ENCODE measurements at regions not wholly inside any gene's neighbourhood (a gene's known extent, or its start where the extent isn't known, plus 50 kb on each side); places are given as distances from the start of the nearest gene placed in this dataset.
"Not testable (repeated sequence)": the region's sequence is repeated elsewhere in the genome, so short reads cannot be mapped to it uniquely, and the experiment has no call there.

DNA sequence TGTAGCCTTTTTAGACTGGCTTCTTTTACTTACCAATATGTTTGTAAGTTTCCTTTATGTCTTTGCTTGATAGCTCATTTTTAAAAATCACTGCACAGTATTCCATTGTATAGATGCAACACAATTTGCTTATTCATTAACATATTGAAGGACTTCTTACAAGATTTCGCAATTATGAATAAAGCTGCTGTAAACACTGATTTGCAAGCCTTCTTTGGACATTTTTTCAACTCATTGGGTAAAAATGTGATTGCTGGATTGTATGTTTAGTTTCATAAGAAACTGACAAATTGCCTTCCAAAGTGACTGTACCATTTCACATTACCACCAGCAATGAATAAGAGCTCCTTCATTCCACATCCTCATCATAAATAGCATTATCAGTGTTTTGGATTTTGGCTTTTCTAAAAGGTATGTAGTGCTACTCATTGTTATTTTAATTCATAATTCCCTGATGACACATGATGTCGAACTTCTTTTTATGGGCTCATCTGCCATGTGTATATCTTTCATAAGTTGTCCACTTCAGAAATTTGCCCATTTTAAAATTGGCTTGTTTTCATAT, 80.7 kb downstream of the TFAP2B start:
- no peak for DNase-seq

- DNase-seq = no peak
Observed at GRCh38 chr6:50902260-50902659, 83.6 kb downstream of the TFAP2B start.

DNA sequence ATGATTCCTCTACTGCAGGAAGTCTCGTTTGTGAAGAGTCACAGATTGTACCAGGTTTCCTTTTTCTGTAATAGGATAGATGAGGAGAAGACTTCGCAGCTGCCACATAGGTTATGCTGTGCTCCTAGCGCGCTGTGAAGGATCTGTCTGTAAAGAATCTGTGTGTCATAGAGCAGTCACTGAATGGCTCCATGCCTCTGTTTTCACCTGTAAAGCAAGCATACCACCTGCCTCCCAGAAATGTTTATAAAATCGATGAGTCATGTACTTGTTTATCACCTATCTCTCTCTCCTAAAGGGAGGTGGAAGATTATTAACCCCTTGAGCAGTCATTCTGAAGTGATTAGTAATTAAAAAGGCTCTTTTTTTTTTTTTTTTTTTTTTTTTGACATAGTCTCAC, 86.6 kb downstream of the TFAP2B start:
- no peak for DNase-seq

DNA sequence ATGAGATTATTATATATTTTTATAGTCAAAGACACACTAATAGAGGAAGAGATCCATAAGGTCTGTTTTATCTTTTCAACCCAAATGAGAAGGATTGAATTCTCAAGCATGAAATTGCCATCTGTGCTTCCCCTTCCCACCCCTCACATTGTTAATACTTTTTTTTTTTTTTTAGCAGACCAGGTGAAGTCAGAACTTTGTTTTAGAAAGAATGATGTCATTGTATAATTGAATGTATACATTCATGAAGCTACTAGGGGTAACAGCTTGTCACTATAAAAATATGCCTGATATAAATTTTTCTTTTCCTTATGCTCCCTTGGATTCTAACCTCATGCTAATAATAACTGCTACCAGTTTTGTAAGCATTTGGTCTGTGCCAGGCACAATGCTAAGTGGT, 88.9 kb downstream of the TFAP2B start:
- no peak for DNase-seq

DNA sequence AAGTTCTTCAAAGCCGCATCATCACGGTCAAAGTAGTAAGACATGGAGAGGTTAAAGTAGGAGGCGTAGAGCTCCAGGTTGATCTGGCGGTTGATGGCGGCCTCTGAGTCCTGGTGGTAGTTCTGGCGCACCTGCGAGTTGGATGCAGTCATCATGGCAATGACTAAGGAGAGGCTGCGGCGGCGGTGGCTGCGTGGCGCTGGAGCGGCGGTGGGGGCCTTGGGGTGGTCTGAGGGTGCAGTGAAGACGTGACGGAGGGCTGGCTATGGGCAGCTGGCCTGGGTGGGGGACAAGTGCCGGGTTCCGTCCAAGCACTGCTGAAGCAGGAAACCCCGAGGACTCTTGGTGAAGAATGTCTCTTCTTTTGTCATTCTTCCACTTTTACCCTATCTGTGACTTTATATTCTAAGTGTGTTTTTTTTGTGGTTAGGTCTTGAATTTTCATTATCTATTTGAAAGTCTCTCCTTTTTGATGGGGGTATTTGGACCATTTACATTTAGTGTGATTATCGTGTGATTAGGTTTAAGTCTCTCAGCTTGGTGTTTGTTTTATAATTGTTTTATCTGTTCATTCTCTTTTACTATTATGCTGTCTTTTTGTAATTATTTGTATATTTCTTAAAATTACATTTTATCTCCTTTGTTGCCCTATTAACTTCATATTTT, 94.6 kb downstream of the TFAP2B start:
- DNase-seq = no peak

DNA sequence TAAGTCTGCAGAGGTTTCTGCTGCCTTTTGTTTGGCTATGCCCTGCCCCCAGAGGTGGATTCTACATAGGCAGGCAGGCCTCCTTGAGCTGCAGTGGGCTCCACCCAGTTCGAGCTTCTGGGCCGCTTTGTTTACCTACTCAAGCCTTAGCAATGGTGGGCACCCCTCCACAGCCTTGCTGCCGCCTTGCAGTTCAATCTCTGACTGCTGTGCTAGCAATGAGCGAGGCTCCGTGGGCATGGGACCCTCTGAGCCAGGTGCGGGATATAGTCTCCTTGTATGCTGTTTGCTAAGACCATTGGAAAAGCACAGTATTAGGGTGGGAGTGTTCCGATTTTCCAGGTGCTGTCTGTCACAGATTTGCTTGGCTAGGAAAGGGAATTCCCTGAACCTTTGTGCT, 102.7 kb downstream of the TFAP2B start:
- not testable (repeated sequence) for DNase-seq

DNA sequence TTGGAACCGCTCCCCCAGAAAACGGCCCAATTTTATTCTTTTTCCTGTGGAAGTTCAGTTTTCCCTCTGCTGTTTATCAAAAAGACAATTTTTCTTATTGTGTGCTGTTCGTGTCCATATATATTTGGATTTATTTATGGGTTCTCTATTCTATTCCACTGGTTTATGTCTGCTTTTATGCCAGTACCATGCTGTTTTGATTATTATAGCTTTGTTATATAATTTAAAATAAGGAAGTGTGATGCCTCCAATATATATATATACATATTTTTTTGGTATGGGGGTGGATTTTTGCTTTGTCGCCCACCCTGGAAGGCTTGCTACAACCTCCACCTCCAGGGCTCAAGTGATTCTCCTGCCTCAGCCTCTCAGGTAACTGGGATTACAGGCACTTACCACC, 103.3 kb downstream of the TFAP2B start:
- DNase-seq = no peak

GRCh38 chr6:50922579-50923525, 104.2 kb downstream of the TFAP2B start:
- DNase-seq = no peak

- DNase-seq = no peak
Observed at GRCh38 chr6:50924758-50925157, 106.1 kb downstream of the TFAP2B start.

- no peak for DNase-seq
Observed at GRCh38 chr6:50925548-50925947, 106.9 kb downstream of the TFAP2B start.

DNA sequence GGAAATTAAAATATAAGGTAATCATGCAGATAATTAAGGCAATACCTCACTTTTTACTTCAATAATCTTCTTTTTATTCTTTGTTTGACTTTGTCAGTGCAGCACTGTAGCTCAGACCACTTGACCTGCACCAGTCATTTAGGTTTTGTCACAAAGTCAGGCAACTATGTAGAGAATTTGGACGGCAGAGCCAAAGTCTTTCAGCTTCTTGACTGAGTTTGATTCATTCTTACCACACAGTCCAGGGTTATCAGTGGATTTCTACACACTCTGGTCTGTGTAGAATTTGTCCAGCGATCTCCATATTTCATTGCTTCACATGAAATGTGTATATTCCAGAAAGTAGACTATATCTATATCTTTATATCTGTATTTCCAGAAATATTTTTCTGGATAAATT, 107.3 kb downstream of the TFAP2B start:
- no peak for DNase-seq

DNA sequence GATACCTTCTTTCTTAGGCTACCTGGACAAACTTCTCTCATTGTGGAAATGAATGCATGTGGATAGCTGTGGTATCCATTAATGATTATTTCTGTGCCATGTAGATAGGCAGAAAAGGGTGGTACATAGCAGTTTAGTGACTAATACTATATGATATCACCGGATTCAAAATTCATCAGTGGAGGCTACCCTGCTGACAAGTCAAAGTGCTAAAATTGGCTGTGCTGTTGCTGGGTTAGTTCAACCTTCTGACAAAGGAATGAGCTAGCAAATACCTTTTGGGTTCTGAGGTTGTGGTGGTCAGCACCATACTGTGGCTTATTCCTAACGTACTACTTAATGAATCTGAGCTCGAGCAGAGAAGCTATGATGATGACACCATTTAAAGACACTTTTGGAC, 109.1 kb downstream of the TFAP2B start:
- DNase-seq = no peak

- no peak for DNase-seq
Observed at GRCh38 chr6:50929323-50929722, 110.7 kb downstream of the TFAP2B start.

GRCh38 chr6:50935442-50935841, 116.8 kb downstream of the TFAP2B start:
- DNase-seq = no peak

GRCh38 chr6:50936277-50936681, 117.6 kb downstream of the TFAP2B start:
- DNase-seq = no peak

DNA sequence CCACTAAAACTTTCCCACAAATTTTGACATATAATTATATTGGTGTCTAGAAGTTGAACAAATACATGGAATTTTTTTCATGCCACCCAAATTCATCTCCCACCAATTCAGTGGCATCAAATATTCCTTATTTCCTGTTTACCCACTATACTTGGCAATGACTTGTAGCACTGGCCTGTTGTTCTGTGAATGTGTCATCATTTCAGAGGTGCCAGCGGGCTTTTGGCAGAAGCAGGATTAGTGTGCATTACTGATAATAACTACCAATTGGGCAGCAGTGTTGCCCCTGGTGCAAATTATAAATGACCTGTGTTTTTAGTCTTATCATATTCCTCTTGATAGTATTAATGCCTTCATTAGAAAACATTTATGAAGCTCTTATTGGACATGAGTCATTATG, 121.3 kb downstream of the TFAP2B start:
- DNase-seq = no peak

GRCh38 chr6:50945789-50946188, 127.1 kb downstream of the TFAP2B start:
- no peak for DNase-seq

GRCh38 chr6:50952092-50952907, 133.6 kb downstream of the TFAP2B start:
- DNase-seq = peak; percentile 34

DNA sequence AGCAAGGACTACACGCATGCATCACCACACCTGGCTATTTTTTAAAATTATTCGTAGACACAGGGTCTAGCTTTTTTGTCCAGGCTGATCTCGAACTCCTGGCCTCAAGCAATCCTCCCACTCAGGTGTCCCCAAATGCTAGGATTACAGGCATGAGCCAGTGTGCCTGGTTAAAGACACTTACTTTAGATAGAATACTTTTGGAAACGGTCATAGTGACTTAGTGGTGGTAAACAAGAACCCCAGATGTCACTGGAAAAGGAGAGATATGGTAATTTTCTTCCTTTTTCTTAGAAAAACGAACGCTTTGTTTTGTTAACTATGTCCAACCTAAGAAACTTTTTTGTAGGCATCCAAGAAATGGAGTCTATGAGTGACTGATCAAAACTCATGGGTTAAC, 137.3 kb downstream of the TFAP2B start:
- DNase-seq = no peak

- DNase-seq = no peak
Observed at GRCh38 chr6:50958148-50958697, 139.6 kb downstream of the TFAP2B start.

DNA sequence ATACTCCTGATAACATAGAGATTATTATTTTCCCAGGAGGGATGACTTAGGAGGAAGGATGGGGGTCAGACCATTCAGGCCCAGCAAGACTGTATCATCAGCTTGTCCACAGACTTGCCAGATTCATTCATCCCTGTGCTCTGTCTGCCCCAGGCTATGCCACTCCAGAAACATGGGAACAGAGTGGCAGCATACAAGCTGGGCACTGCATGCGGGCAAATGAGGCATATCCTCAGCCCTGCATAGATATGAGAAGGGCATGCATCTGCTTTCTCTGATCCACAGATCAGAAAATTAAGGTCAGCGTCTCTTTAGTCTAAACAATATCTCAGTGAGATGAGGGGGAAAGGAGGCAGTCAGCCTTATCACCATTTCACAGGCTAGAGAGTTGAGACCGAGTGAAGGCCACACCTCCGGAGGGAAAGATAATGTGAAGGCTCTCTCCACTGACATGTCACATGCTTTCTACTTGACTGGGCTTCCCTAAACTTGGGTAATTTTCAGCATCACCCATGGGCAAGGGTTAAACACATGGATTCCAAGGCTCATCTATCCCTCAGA, 140.5 kb downstream of the TFAP2B start:
- DNase-seq = no peak

DNA sequence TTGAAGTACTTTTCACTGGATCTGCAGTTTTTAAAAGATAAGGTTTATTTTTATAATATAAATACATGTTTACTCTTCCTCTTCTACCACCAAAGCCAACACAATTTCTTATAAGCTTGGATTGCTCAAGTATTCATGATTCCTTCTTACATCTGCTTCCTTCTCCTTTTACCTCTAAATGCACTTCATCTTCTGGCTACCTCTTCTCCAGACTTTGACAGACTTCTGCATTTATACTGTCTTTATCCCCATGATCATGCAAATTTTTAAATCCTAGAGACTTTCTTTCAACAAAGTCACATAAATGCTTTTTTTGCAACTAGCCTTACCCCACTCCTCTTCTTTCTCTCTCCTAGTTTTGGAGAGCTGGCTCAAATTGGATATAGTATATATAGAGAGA, 142.9 kb downstream of the TFAP2B start:
- no peak for DNase-seq
